Stimulated activated CD4-positive, alpha-beta T cell treated with anti-CD3 and anti-CD28 coated beads, Interleukin-15, amount 100 ng/mL, for 48 hours (primary cell): ENCODE measurements at regions not wholly inside any gene's neighbourhood (a gene's known extent, or its start where the extent isn't known, plus 50 kb on each side); places are given as distances from the start of the nearest gene placed in this dataset.

Source experiments
- DNase-seq, 2 donors: peaks; one replicate each; pipeline ENCODE4 v3.0.0-alpha.2; 2020; ENCODE audit warnings: low read depth in 2 of 2

- no peak for DNase-seq
These were observed 464.6 kb downstream of the FUT8 start for GRCh38 chr14:65877166-65877565.

GRCh38 chr14:65877624-65878023, 465.1 kb downstream of the FUT8 start:
- DNase-seq, result no peak

- DNase-seq, result no peak
These were observed 466.1 kb downstream of the FUT8 start for GRCh38 chr14:65878586-65878985.

GRCh38 chr14:65879248-65880009, 466.9 kb downstream of the FUT8 start:
- no peak for DNase-seq

GRCh38 chr14:65880507-65880906, 468.0 kb downstream of the FUT8 start:
- no peak for DNase-seq

- no peak for DNase-seq
These were observed 469.1 kb downstream of the FUT8 start for GRCh38 chr14:65881642-65882041.

GRCh38 chr14:65888677-65889076, 476.1 kb downstream of the FUT8 start:
- DNase-seq, result no peak

- DNase-seq, result no peak
These were observed 479.8 kb downstream of the FUT8 start for GRCh38 chr14:65892315-65892714.

GRCh38 chr14:65900164-65900563, 487.6 kb downstream of the FUT8 start:
- no peak for DNase-seq

- DNase-seq, result no peak
These were observed 489.1 kb downstream of the FUT8 start for GRCh38 chr14:65901595-65901994.

GRCh38 chr14:65904988-65905387, 492.5 kb downstream of the FUT8 start:
- no peak for DNase-seq

- DNase-seq, result no peak
These were observed 493.8 kb downstream of the FUT8 start for GRCh38 chr14:65906344-65906743.

GRCh38 chr14:65906948-65907347, 494.4 kb downstream of the FUT8 start:
- DNase-seq, result no peak

- DNase-seq, result no peak
These were observed 497.7 kb downstream of the FUT8 start for GRCh38 chr14:65910108-65910786.

GRCh38 chr14:65915125-65915524, 502.6 kb downstream of the FUT8 start:
- DNase-seq, result no peak

GRCh38 chr14:65916055-65916454, 503.5 kb downstream of the FUT8 start:
- no peak for DNase-seq

GRCh38 chr14:65920996-65921395, 508.5 kb downstream of the FUT8 start:
- DNase-seq, result no peak

GRCh38 chr14:65922142-65922541, 509.6 kb downstream of the FUT8 start:
- DNase-seq, result no peak

GRCh38 chr14:65926504-65926903, 514.0 kb downstream of the FUT8 start:
- DNase-seq, result no peak

GRCh38 chr14:65926935-65927700, 514.6 kb downstream of the FUT8 start:
- no peak for DNase-seq

- peak; percentile 64 to 79 for DNase-seq
These were observed 515.4 kb downstream of the FUT8 start for GRCh38 chr14:65927931-65928356.

GRCh38 chr14:65928995-65929394, 516.5 kb downstream of the FUT8 start:
- no peak for DNase-seq
